BJ (cell line): ENCODE measurements at regions not wholly inside any gene's neighbourhood (a gene's known extent, or its start where the extent isn't known, plus 50 kb on each side); places are given as distances from the start of the nearest gene placed in this dataset.

ENCODE experiments used
- CTCF ChIA-PET: fragments of 350-600 bp; formaldehyde crosslinking; extraction: SDS; loops from one replicate; lab custom pipeline; 2021; ENCODE audit warnings: antibody characterized with exemption, inconsistent platforms; lab: Yijun Ruan, JAX
- POLR2A ChIA-PET: fragments of 300-600 bp; sonication (Branson Sonifier 250); formaldehyde crosslinking; extraction: SDS; loops from one replicate; lab custom pipeline; 2021; ENCODE audit warnings: antibody characterized with exemption; lab: Charles Lee
- DNase-seq: peaks from one replicate; pipeline ENCODE4 v3.0.0-alpha.2; 2011; ENCODE audit warnings: low read depth
- H3K27me3 ChIP-seq: 2 replicates; pipeline ENCODE4 v1.6.0; 2011; ENCODE audit warnings: low read length; ENCODE audit not compliant: control insufficient read depth, insufficient read depth
- H3K36me3 ChIP-seq: 2 replicates; pipeline ENCODE4 v1.5.1; 2011; ENCODE audit warnings: low read length; ENCODE audit not compliant: control insufficient read depth, insufficient read depth
- H3K4me3 ChIP-seq: 2 replicates; pipeline ENCODE4 v1.5.1; 2011; ENCODE audit warnings: low read depth, mild to moderate bottlenecking, control low read depth, low read length
- TF ChIP-seq, protein P1 (sequence below): IDR thresholded peaks from 2 replicates; pipeline ENCODE4 v1.5.1; 2011; ENCODE audit warnings: low read depth, mild to moderate bottlenecking, control low read depth, inconsistent platforms, low read length, moderate library complexity; ENCODE audit not compliant: insufficient read depth

DNA sequence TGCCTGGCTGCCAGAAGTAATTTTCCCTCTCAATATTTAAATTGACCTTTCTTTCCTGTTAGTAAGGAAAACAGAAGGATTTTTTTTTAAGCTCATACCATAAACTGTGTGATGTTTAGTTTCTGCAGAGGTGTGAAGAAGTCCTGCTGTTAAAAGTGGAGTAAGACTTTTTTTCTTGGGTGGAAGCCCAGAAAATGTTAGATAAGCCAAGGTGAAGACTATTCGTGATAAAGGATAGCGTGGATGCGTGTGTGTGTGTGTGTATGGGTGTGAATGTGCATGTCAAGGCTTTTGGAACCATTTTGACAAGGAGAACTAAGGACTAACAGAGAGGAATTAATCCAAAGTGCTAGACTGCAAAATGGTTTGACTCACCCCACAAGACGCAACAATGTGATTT is 152.9 kb upstream of the SEL1L start:
- no peaks in the 10 kb centered on the region for H3K27me3 ChIP-seq
- ChIA-PET POLR2A (no interaction called here), CTCF (no interaction called here)
- H3K4me3 ChIP-seq, result no peak overlapping the region
- no peak for DNase-seq
- no peaks in the 10 kb centered on the region for H3K36me3 ChIP-seq
- TF ChIP-seq, protein P1, sequence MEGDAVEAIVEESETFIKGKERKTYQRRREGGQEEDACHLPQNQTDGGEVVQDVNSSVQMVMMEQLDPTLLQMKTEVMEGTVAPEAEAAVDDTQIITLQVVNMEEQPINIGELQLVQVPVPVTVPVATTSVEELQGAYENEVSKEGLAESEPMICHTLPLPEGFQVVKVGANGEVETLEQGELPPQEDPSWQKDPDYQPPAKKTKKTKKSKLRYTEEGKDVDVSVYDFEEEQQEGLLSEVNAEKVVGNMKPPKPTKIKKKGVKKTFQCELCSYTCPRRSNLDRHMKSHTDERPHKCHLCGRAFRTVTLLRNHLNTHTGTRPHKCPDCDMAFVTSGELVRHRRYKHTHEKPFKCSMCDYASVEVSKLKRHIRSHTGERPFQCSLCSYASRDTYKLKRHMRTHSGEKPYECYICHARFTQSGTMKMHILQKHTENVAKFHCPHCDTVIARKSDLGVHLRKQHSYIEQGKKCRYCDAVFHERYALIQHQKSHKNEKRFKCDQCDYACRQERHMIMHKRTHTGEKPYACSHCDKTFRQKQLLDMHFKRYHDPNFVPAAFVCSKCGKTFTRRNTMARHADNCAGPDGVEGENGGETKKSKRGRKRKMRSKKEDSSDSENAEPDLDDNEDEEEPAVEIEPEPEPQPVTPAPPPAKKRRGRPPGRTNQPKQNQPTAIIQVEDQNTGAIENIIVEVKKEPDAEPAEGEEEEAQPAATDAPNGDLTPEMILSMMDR, result no peak

DNA sequence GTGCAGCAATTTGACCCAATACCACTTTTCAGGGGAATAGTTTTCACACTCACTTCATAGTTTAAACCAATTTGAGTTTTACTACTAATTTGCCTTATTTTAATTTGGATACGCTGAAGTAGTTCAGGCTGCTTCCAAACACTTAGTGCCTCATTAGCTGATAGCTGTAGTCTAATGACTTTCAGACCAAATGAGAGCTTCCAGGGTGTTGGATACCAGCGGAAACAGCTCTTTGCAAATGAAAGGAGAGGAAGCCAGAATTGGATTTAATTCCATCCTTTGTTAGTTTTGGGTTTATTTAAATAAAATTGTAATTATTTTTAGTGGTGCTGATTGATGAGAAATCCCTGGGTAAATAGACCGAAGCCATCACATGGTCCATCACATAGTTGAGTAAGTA is 158.3 kb upstream of the SEL1L start:
- CTCF ChIA-PET, result no interaction called here
- no peak for DNase-seq
- TF ChIP-seq, protein P1, result no peak
- POLR2A ChIA-PET, result no interaction called here
- no peaks in the 10 kb centered on the region for H3K36me3 ChIP-seq
- no peak overlapping the region for H3K4me3 ChIP-seq
- H3K27me3 ChIP-seq, result no peaks in the 10 kb centered on the region

DNA sequence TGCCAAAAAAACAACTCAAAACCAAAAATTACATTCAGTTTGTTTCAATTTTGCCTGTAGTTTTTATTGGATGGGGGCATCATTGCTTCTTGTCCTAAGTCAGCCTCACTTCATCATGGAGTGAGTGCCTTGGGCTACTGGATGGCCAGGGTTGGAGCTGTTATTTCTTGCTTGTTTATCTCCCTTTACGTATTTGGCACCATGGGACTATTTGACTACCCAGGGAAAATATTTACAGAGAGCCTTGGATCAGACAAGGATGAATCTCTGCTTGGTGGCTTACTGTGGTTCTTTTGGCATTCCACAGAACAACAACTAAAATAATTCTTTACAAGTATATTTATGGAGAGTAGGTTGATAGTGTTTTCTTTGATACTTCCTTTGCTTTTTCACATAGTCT is 160.8 kb upstream of the SEL1L start:
- no peak for DNase-seq
- CTCF ChIA-PET, result no interaction called here
- no peak overlapping the region for H3K4me3 ChIP-seq
- TF ChIP-seq, protein P1, result no peak
- H3K36me3 ChIP-seq, result no peaks in the 10 kb centered on the region
- no peaks in the 10 kb centered on the region for H3K27me3 ChIP-seq
- POLR2A ChIA-PET, result no interaction called here

DNA sequence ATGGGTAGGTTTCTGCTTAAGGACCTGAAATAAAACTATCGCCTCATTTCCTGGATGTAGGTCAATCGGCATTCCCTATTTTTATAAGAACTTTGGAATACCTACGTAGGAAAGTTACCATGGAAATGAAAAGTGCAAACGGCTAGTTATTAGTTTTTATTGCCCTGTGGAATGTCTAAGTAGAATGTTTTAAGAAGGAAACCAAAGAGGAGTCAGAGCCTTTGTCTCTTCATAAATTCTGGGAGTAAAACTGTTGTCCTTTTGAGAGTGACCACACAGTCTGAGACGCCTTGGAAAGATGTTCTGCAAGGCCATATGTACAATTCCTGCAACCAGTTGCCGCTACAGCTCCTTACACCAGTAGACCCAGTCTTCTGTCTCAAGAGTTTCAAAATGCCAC is 176.0 kb upstream of the SEL1L start:
- Histone ChIP-seq H3K36me3 (no peaks in the 10 kb centered on the region), H3K4me3 (no peak overlapping the region), H3K27me3 (no peaks in the 10 kb centered on the region)
- ChIA-PET POLR2A (no interaction called here), CTCF (no interaction called here)
- TF ChIP-seq, protein P1, result no peak
- no peak for DNase-seq

DNA sequence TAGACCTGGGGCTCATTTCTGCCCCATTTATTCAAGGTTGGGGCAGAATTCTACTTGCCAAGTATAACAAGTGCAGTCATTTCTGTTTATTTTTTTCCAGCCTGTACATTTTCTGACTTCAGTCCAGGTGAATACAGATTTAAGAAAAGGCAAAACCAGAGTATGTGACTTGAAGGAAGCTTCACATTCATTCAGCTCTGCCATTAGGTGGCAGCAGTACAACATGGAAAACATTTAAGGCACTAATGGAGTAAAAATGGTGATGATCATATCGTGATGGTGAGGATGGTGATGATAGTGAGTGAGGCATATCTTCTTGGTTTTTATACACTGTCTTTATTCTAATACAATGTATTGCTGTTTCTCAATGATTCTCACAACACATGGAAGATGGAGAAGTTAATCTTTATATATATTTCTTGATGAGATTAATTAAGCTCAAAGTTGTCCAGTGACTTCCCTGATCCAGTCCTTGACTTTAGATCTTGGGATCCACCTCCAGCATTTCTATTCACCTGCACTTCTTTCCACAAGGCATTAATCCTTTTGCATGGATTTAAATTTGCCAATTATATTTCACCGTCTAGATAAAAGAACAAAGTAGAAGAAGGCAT is 176.7 kb upstream of the SEL1L start:
- ChIA-PET POLR2A (no interaction called here), CTCF (interaction anchor here (1.5 kb wide), 1 partner anchor 37 kb away, joined by 3 read pairs; no protein-coding TSS in a partner anchor)
- Histone ChIP-seq H3K27me3 (no peaks in the 10 kb centered on the region), H3K36me3 (no peaks in the 10 kb centered on the region), H3K4me3 (no peak overlapping the region)
- no peak for DNase-seq
- TF ChIP-seq, protein P1, result 0 out of 2 replicates have a peak, but pooled peaks have one; percentile 4
